GM19395 (cell line): ENCODE measurements at regions not wholly inside any gene's neighbourhood (a gene's known extent, or its start where the extent isn't known, plus 50 kb on each side); places are given as distances from the start of the nearest gene placed in this dataset.
"Not testable (repeated sequence)": the region's sequence is repeated elsewhere in the genome, so short reads cannot be mapped to it uniquely, and the experiment has no call there.

ENCODE experiments used
- ATAC-seq: cut with Tn5 transposase; IDR thresholded peaks from one replicate; pipeline ENCODE4 v1.9.1; 2021; ENCODE audit warnings: mild to moderate bottlenecking, moderate library complexity; ENCODE audit not compliant: unreplicated experiment

DNA sequence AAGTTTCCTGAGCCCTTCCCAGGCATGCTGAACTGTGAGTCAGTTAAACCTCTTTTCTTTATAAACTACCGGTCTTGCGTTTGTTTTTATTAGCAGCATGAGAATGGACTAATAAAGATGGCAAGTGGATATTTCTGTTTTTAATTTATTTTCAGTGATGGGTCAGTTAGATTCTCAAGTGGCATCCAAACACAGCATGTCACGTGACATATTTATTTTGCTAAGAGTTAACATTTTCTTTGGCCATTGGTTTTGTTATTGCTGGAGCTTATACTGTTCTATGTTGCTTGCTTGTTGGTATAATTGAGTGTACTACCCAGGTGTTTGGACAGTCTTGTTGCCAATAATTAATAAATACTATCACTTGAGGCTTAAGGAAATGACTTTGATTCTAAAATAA is 181.7 kb upstream of the MALRD1 start:
- no peak for ATAC-seq

DNA sequence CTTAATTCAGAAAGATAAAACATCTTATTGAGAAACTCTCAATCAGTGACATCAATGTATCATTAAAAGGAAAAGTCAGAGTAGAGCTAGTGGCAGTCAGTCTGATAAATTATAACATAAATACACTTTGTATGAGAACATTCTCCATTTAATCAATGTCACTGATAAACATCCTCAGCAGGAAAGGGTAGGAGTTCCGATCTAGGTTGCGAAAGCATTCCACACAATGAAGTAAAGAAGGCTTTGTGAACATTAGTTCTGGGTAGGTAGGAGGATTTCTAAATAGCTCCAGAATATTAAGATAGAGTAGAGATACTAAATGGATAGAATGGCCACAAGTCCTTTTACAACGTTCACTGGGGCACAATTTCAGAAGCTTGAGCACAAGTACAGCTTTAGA is 179.7 kb upstream of the MALRD1 start:
- ATAC-seq: no peak

DNA sequence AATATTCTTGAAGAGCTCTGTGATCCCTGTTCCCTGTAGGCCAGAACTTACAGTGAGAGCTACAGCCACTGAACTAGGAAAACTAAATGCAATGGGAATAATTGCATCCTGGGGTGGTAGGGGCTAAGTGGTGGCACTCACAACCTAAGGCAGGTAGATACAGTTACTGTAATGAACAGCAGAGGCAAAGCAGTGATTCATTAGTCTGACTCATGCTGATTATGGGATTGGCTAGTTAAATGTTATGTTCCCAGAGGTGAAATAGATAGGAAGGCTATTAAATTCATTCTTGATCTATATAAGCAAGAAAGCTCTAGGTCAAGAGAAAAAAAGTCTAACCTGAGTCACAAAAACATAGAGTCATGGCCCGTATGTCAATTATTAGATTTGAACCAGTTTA is 173.1 kb upstream of the MALRD1 start:
- no peak for ATAC-seq

DNA sequence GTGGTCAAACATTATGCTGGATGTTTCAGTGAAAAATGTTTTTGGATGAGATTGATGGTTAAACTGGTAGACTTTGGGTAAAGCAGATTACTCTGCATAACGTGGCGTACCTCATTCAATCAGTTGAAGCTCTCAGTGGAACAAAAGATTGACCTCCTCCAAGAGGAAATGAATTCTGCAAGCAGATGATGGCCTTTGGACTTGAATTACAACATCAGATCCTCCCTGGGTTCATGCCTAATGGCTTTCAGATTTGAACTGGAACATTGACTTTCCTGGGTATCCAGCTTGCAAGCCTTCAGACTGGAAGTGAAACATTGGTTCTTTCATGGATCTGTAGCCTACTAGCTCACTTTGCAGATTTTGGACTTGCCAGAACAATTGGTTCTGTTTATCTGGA is 169.3 kb upstream of the MALRD1 start:
- ATAC-seq: no peak

DNA sequence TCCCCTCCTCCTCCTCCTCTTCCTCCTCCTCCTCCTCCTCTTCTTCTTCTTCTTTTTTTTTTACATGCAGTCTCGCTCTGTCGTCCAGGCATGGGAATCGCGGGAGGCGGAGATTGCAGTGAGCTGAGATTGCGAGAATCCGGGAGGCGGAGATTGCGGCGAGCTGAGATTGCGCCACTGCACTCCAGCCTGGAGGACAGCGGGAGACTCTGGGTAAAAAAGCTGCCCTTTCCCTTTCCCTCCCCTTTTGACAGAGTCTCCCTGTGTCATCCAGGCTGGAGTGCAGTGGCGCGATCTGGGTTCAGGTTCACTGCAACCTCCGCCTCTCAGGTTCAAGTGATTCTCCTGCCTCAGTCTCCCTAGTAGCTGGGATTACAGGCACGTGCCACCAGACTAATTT is 168.1 kb upstream of the MALRD1 start:
- ATAC-seq: no peak

DNA sequence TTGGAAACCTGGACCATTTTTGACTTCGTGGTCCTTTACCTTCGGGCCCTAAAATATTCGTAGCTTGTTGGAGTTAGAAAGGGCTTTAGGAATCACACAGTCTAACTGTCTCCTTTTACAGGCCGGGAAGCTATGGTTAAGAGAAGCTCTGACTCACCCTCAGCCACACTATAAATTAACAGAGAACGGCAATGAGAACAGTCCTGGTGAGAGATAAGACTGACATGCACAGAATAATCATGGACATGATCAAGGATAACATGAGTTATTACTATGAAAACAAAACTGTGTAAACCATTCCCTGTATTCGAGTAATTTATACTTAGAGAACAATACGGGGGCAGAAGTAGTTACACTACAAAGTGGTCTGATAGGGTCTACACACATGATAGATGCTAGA is 162.5 kb upstream of the MALRD1 start:
- no peak for ATAC-seq

DNA sequence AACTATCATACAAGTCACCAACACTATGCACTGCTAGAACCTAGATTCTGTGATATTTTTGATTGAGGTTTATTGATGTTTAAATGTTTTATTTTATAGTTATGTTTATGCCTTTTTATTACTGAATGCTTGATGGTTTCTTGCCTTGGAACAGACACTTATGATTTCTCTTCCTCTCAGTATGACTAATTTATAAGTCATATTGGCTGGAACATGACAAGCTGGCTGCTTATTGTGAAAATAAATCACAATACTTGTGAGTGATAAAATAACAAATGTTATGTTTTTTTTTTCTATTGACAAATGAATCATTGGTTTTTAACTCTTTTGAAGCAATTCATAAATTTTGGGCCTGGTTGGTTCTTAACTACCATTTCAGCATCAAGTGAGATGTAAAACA is 142.0 kb upstream of the MALRD1 start:
- no peak for ATAC-seq

DNA sequence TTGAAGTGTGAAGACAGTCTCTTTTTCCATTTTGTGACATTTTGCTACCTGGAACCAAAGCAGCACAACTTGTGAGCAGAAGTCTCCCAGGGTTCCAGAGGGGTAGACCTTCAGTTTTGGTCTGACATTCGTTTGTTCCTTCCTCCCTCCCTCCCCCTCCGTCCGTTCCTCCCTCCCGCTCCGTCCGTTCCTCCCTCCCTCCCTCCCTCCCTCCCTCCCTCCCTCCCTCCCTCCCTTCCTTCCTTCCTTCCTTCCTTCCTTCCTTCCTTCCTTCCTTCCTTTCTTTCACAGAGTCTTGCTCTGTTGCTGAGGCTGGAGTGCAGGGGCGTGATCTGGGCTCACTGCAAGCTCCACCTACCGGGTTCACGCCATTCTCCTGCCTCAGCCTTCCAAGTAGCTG is 131.2 kb upstream of the MALRD1 start:
- not testable (repeated sequence) for ATAC-seq

DNA sequence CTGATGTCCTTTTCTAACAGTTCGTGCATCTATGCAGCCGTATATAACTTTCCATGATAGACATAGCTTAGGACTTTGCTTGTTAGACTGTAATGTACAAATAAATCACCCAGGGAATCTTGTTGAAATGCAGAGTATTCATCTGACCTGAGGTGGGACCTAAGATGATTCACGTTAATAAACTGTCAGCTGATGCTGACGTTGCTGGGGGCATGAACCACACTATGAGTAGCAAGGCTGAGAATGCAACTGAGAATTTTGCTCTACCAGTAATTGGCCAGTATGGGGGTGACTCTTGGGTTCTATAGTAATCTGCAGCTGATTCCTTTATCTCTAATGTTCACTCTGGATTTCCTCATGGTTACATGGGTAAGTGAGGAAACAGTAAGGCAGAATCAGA is 130.1 kb upstream of the MALRD1 start:
- no peak for ATAC-seq

DNA sequence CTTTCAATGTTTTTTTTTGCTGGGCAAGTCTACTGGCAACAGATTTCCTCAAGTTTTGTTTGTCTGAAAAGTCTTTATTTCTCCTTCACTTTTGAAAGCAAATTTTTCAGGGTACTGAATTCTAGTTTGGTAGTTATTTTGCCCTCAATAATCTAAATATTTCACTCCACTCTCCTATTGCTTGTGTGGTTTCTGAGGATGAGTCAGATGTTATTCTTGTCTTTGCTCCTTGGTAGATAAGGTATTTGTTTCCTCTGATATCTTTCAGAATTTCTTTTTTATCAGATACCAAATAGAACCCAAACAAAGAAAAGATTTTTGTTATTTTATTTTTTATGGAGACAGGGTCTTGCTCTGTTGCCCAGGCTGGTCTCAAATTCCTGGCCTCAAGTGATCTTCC is 99.2 kb upstream of the MALRD1 start:
- ATAC-seq: no peak

DNA sequence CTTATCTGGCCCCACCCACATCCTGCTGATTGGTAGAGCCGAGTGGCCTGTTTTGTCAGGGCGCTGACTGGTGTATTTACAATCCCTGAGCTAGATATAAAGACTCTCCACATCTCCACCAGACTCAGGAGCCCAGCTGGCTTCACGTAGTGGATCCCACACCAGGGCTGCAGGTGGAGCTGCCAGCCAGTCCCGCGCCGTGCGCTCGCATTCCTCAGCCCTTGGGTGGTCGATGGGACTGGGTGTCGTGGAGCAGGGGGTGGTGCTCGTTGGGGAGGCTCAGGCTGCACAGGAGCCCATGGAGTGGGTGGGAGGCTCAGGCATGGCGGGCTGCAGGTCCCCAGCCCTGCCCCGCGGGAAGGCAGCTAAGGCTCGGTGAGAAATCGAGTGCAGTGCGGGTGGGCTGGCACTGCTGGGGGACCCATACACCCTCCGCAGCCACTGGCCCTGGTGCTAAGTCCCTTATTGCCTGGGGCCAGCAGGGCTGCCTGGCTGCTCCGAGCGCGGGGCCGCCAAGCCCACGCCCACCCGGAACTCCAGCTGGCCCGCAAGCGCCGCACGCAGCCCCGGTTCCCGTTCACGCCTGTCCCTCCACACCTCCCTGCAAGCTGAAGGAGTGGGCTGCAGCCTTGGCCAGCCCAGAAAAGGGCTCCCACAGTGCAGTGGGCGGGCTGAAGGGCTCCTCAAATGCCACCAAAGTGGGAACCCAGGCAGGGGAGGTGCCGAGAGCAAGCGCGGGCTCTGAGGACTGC is 97.4 kb upstream of the MALRD1 start:
- ATAC-seq: not testable (repeated sequence)

DNA sequence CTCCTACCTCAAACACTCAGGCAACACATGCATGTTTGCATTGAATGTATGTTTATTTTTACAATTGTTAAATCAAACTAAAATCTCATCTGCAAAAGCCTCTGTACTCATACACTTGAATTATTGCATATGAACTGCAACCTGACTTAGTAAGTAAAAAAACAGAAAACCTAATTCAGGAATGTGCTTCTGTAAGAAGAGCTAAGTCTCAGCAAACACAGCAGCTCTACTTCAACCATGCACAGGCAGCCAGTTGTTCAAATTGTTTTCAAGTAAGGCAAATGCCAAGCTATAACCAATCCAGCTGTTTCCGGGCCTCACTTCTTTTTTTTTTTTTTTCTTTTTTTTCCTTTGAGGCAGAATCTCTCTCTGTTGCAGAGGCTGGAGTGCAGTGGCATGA is 93.5 kb upstream of the MALRD1 start:
- no peak for ATAC-seq

DNA sequence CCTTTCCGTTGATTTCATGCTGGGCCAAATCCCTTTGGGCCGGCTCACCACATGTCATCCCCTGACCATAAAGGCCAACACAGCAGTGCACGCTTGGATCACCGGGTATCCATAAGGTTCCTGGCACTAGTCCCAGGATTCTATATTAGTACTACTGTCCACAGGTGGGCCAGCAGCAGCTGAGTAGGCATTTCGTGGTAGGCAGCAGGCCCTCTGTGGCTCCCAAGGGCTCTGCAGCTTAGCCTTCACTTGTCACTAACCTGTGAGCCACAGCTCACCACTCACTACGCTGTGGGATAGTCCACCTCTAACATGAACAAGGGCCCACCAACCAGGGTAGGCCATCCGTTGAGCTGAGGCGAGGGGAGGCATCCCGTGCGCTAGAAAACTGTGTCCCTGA is 89.2 kb upstream of the MALRD1 start:
- ATAC-seq: no peak

DNA sequence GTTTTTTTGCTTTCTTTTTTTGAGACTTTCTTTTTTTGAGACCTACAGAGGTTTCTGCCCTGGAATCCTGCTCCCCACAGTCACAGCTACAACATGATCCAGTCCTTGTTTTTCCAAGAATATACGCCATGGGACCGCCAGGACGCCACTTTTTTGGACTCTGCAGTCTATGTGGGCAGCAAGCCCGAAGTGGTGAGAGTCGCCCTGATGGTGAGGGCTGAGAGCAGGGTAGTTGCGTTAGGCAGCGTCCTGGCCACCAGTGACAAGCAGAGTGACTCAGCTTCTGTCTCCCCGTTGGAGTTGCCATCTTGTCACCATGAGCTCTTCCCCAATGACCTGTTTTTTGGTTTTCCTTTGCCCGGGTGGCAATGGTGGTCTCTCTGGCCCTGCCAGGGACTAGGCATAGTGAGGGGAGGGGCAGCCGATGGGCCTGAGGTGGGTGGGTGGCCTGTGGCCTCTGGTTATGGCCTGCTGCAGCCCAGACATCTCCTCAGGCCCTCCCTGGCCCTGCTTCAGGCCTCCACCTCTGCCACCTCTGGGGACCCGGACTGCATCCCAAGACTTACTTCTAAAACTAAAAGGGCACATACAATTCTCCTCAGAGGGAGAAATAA is 88.0 kb upstream of the MALRD1 start:
- ATAC-seq: no peak

DNA sequence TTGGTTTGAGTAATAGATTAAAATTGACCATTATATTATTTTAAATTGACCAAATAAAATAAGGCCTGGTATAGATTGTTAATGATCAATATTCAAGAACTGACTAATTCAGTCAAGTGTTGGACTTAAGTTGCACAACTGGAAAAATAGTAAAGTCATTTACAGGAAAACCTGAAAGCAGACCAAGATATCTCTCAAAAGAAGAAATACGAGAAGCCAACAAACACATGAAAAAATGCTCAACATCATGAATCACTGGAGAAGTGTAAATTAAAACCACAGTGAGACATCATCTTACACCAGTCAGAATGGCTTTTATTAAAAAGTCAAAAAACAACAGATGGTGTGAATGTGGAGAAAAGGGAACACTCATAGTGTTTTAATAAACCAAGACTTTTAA is 80.4 kb upstream of the MALRD1 start:
- no peak for ATAC-seq

DNA sequence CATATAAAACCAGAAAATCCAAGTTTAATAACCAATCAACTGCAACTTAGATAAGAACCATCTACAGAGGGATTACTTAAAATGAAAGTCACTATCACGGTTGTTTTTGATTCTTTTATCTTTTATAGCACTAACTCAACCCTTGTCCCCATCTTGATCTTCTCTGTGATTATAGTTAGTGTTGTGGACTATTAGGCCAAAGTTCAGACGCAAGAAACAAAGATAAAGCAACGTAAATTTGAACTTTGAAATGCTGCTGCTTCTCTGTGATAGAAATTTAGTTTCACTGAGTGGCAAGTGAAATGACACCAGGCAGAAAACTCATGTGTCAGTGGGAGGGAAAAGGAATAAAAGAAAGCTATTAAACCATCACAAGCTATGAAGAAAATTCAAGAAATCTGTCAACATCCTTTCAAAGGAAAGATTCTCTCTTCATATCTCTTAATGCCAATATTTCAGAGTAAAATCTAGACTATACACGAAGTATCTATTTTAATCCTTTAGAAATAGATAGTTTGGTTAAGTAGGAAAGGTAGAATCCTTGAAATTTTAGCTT is 71.8 kb upstream of the MALRD1 start:
- no peak for ATAC-seq

DNA sequence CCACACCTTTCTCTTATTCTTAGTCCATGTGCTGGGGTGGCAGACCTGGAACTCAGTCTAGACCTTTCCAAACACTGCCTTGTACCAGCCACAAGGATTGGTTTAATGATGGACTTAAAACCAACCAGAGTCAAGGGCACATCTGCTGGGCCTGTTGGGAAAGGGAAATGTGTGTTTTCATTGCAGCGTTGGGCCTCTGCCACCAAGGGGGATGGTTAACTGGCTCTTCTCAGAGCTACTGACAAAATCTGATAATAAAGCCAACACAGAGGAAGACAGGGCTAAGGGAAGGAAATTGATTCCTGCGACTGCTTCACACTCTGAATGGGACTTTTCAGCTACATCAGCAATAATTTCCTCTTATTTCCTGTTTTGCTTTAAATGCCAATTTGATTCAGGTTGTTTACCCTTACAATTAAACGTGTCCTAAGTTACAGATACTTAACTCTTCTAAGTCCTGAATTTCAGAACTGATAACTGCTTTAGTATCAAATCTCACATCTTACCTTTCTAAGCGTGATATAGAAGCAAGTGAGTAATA is 68.4 kb upstream of the MALRD1 start:
- no peak for ATAC-seq

DNA sequence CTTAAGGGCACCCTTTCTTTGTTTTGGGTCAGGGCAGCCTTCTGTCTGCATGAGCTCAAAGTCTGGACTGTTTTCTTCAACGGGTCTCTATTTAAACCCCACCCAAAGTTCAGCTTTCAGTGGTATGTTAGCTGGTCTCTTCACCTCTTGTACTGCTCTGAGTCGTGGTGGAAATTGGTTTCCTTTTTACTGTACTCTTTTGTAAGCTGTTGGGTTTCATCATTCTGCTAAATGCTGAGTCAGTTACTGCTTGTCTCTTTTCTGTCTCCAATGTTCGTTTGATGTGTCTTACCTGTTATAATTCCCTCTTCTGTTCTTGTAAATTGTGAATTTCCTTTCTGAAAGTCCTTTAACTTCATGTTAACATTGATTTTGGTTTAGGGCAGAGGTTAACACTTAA is 64.1 kb upstream of the MALRD1 start:
- no peak for ATAC-seq

DNA sequence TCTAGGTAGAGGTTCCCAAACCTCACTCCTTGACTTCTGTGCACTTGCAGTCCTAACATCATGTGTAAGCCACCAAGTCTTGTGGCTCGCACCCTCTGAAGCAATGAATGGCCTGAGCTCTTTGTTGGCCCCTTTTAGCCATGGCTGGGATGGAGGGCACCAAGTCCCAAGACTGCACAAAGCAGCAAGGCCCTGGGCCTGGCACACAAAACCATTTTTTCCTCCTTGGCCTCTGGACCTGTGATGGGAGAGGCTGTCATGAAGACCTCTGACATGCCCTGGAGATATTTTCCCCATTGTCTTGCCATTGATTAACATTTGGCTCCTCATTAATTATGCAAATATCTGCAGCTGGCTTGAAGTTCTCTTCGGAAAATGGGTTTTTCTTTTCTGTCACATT is 60.3 kb upstream of the MALRD1 start:
- ATAC-seq: no peak
